Adipocyte (in vitro differentiated cells): ENCODE measurements at regions not wholly inside any gene's neighbourhood (a gene's known extent, or its start where the extent isn't known, plus 50 kb on each side); places are given as distances from the start of the nearest gene placed in this dataset.
A peak's percentile ranks its signal among the peaks of the same experiment; 100 is the strongest.
"Not testable (repeated sequence)": the region's sequence is repeated elsewhere in the genome, so short reads cannot be mapped to it uniquely, and the experiment has no call there.

Source experiments
- DNase-seq: peaks from one replicate; pipeline ENCODE4 v3.0.0-alpha.2; 2015; ENCODE audit warnings: low read depth
- H3K27me3 ChIP-seq: replicated peaks from 2 replicates; pipeline ENCODE4 v1.7.0; 2013; ENCODE audit warnings: mild to moderate bottlenecking, low read length, moderate library complexity; ENCODE audit not compliant: control insufficient read depth, insufficient read depth
- H3K36me3 ChIP-seq: 2 replicates; pipeline ENCODE4 v1.7.0; 2013; ENCODE audit warnings: low read length, mild to moderate bottlenecking, moderate library complexity; ENCODE audit not compliant: control insufficient read depth, insufficient read depth, severe bottlenecking
- H3K4me1 ChIP-seq: 2 replicates; pipeline ENCODE4 v1.7.0; 2013; ENCODE audit warnings: mild to moderate bottlenecking, low read length, moderate library complexity; ENCODE audit not compliant: control insufficient read depth, insufficient read depth
- H3K4me3 ChIP-seq: 2 replicates; pipeline ENCODE4 v1.7.0; 2013; ENCODE audit warnings: mild to moderate bottlenecking, low read length, moderate library complexity
- H3K9ac ChIP-seq: 2 replicates; pipeline ENCODE4 v1.7.0; 2013; ENCODE audit warnings: mild to moderate bottlenecking, low read length, moderate library complexity
- H3K9me3 ChIP-seq: 2 replicates; pipeline ENCODE4 v1.7.0; 2013; ENCODE audit warnings: mild to moderate bottlenecking, low read length, moderate library complexity; ENCODE audit not compliant: control insufficient read depth

DNA sequence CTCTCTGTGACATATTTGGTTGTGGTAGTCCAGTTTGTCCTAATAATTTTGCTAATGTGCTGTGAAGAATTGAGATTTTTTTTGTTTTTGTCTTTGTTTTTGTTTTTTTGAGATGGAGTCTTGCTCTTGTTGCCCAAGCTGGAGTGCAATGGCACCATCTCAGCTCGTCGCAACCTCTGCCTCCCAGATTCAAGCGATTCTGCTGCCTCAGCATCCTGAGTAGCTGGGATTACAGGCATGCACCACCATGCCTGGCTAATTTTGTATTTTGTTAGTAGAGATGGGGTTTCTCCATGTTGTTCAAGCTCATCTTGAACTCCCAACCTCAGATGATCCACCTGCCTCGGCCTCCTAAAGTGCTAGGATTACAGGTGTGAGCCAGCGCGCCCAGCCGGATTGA, 73.4 kb downstream of the FAM50B start:
- H3K4me3 ChIP-seq, H3K36me3 ChIP-seq, H3K27me3 ChIP-seq, H3K9me3 ChIP-seq, DNase-seq, H3K9ac ChIP-seq: not testable (repeated sequence)
- H3K4me1 ChIP-seq, result peaks cover 27% of the 10 kb centered on the region

GRCh38 chr6:3925223-3926149, 76.3 kb downstream of the FAM50B start:
- not testable (repeated sequence) for DNase-seq, H3K4me3 ChIP-seq, H3K36me3 ChIP-seq, H3K9me3 ChIP-seq, H3K27me3 ChIP-seq
- H3K4me1 ChIP-seq, result peaks cover 33% of the 10 kb centered on the region
- H3K9ac ChIP-seq, result peak overlapping the region; percentile 75

DNA sequence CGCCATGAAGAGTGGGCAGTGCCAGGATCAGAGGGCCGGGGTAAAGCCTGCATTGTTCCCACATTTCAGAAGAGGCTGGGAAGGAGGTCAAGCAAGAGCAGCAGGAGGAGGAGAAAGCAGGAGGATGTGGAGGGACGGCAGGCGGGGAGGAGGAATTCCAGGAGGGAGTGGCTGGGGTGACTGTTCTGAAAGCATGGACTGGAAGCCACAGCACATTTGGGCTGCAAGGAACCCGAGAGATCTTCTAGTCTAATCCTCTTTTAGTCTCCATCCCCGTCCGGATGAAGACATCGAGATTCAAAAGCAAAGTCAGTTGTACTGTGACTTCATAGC, 76.9 kb downstream of the FAM50B start:
- no peaks in the 10 kb centered on the region for H3K36me3 ChIP-seq

DNA sequence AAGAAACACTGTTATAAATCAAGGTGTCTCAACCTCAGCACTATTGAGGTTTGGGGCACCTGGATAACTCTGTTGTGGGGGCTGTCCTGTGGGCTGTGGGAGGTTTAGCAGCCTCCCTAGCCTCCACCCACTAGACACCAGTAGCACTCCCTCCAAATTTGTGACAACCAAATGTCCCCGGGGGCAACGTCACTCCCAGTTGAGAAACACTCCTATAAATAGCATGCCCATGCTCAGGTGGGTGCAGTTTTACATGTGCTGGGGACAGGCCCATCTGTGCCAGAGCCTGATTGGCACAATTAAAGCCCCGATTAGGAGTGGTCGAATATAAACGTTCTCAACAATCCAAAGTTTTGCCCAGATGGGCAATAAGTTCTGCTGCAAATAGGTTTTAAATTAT, 78.9 kb downstream of the FAM50B start:
- H3K9ac ChIP-seq, result peak overlapping the region; percentile 74
- no peaks in the 10 kb centered on the region for H3K27me3 ChIP-seq
- H3K4me1 ChIP-seq, result peaks cover 33% of the 10 kb centered on the region
- no peaks in the 10 kb centered on the region for H3K9me3 ChIP-seq
- no peak overlapping the region for H3K4me3 ChIP-seq
- DNase-seq, result no peak
- H3K36me3 ChIP-seq, result no peaks in the 10 kb centered on the region

More for the DNA sequence above, 76.9 kb downstream of the FAM50B start:
- Histone ChIP-seq H3K9ac (peak overlapping the region; percentile 75), H3K9me3 (no peaks in the 10 kb centered on the region), H3K4me1 (peaks cover 33% of the 10 kb centered on the region), H3K27me3 (no peaks in the 10 kb centered on the region), H3K4me3 (peak overlapping the region; percentile 31)
- DNase-seq, result peak; percentile 51

GRCh38 chr6:3929281-3929798, 80.2 kb downstream of the FAM50B start:
- no peaks in the 10 kb centered on the region for H3K9me3 ChIP-seq
- H3K4me3 ChIP-seq, result no peak overlapping the region

DNA sequence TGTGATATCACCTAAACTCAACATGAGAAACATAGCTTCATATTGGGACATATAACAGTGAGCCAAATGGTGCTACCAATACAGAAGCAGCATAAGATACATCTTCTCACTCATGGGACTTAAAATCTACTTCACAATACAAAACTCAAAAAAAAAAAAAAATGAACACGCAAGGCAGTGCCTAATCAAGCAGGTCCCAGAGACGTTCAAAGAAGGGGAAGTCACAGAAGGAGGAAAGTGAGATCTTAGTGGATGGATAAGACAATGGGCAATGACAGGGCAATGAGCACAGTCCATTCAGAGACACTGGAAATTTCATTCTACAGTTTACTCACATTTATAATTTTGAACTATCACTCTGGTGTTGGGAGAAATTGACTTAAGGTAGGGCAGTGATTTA, 88.3 kb downstream of the FAM50B start:
- DNase-seq, result no peak
- no peaks in the 10 kb centered on the region for H3K4me1 ChIP-seq
- H3K4me3 ChIP-seq, result no peak overlapping the region
- no peak overlapping the region for H3K9ac ChIP-seq
- no peaks in the 10 kb centered on the region for H3K36me3 ChIP-seq
- no peaks in the 10 kb centered on the region for H3K27me3 ChIP-seq
- no peaks in the 10 kb centered on the region for H3K9me3 ChIP-seq

More at GRCh38 chr6:3929281-3929798, 80.2 kb downstream of the FAM50B start:
- Histone ChIP-seq H3K4me1 (peaks cover 33% of the 10 kb centered on the region), H3K36me3 (no peaks in the 10 kb centered on the region), H3K9ac (peak overlapping the region; percentile 74), H3K27me3 (no peaks in the 10 kb centered on the region)
- DNase-seq, result peak; percentile 90

DNA sequence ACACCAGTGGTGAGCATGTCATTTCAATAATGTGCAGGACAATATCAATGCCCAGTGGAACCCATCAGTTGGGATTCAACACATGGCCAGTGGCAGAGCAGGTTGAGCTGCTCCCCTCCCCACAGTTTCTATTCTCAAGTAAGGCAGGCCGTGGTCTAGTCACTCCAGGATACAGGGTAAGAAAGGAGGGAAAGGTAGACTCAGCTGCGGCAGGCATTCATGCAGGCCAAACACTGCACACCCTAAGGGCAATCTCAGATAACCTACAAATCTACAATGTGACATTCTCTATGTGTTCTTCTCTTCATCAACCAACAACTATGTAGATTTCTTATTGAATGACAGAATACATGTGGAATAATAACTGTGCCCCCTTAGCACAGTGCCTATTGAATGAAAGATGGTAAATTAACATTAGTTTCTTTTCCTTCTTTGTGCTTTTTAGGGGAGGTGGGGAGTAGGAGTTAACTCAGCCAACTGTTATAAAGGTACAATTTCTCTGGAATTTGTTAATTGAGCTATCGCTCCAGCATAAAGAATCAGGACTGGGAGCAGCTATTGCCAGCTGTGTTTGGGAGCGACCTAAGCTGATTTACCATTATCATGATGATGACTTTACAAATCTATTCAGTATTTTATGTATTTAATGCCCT, 89.7 kb downstream of the FAM50B start:
- no peaks in the 10 kb centered on the region for H3K4me1 ChIP-seq
- H3K4me3 ChIP-seq, result no peak overlapping the region
- H3K36me3 ChIP-seq, result no peaks in the 10 kb centered on the region
- H3K9ac ChIP-seq, result no peak overlapping the region
- no peaks in the 10 kb centered on the region for H3K9me3 ChIP-seq
- no peaks in the 10 kb centered on the region for H3K27me3 ChIP-seq
- no peak for DNase-seq

GRCh38 chr6:3939368-3939958, 90.3 kb downstream of the FAM50B start:
- no peaks in the 10 kb centered on the region for H3K36me3 ChIP-seq
- H3K4me3 ChIP-seq, result no peak overlapping the region
- no peaks in the 10 kb centered on the region for H3K9me3 ChIP-seq
- DNase-seq, result no peak
- no peaks in the 10 kb centered on the region for H3K4me1 ChIP-seq
- no peaks in the 10 kb centered on the region for H3K27me3 ChIP-seq
- H3K9ac ChIP-seq, result no peak overlapping the region

- Histone ChIP-seq H3K4me3 (no peak overlapping the region), H3K9ac (no peak overlapping the region), H3K4me1 (no peaks in the 10 kb centered on the region), H3K27me3 (no peaks in the 10 kb centered on the region), H3K9me3 (no peaks in the 10 kb centered on the region), H3K36me3 (no peaks in the 10 kb centered on the region)
- no peak for DNase-seq
These were observed 90.8 kb downstream of the FAM50B start for GRCh38 chr6:3939964-3940363.

- Histone ChIP-seq H3K4me3 (no peak overlapping the region), H3K9ac (no peak overlapping the region), H3K27me3 (no peaks in the 10 kb centered on the region), H3K36me3 (no peaks in the 10 kb centered on the region), H3K9me3 (no peaks in the 10 kb centered on the region), H3K4me1 (no peaks in the 10 kb centered on the region)
- no peak for DNase-seq
These were observed 91.5 kb downstream of the FAM50B start for GRCh38 chr6:3940703-3941102.

- H3K4me3 ChIP-seq, result no peak overlapping the region
- no peaks in the 10 kb centered on the region for H3K27me3 ChIP-seq
- no peaks in the 10 kb centered on the region for H3K4me1 ChIP-seq
- no peaks in the 10 kb centered on the region for H3K36me3 ChIP-seq
- DNase-seq, result no peak
- H3K9me3 ChIP-seq, result no peaks in the 10 kb centered on the region
- no peak overlapping the region for H3K9ac ChIP-seq
These were observed 94.2 kb downstream of the FAM50B start for GRCh38 chr6:3943331-3943765.
